Esophagus squamous epithelium (tissue), 4 donors: ENCODE measurements at regions not wholly inside any gene's neighbourhood (a gene's known extent, or its start where the extent isn't known, plus 50 kb on each side); places are given as distances from the start of the nearest gene placed in this dataset.

ENCODE experiments used
- CTCF ChIP-seq, 6 experiments: fragments of 450-650 bp in 4 of 6; fragments of 200-600 bp in 2 of 6; sonication (generic) in 2 of 6; IDR thresholded peaks; one replicate each; pipeline ENCODE4 v1.5.1; 2016 to 2019; ENCODE audit warnings: antibody characterized with exemption in 6 of 6, mild to moderate bottlenecking in 4 of 6, moderate library complexity in 4 of 6
- POLR2A ChIP-seq, 4 donors: fragments of 450-650 bp; IDR thresholded peaks; one replicate each; pipeline ENCODE4 v1.6.1; 2017; ENCODE audit warnings: antibody characterized with exemption in 4 of 4, mild to moderate bottlenecking in 4 of 4, moderate library complexity in 3 of 4

GRCh38 chr2:59237311-59237710, 996.2 kb upstream of the FANCL start:
- no peak for TF ChIP-seq CTCF (IDR thresholded peaks at IDR 0.05)
- TF ChIP-seq POLR2A (IDR thresholded peaks at IDR 0.05), result no peak
